DOHH2 (cell line): ENCODE measurements at regions not wholly inside any gene's neighbourhood (a gene's known extent, or its start where the extent isn't known, plus 50 kb on each side); places are given as distances from the start of the nearest gene placed in this dataset.

ENCODE experiments used
- H3F3A ChIP-seq: fragments of 200-600 bp; sonication (generic), shearing (Covaris generic); 2 replicates; pipeline ENCODE4 v1.6.0; 2016; ENCODE audit warnings: antibody characterized with exemption, mild to moderate bottlenecking; ENCODE audit not compliant: control insufficient read depth, insufficient read depth
- H3K27ac ChIP-seq: fragments of 200-600 bp; sonication (generic); 2 replicates; pipeline ENCODE4 v1.5.1; 2014; ENCODE audit warnings: low read depth, mild to moderate bottlenecking, low read length, moderate library complexity
- H3K27me3 ChIP-seq: fragments of 200-600 bp; sonication (generic); 2 replicates; pipeline ENCODE4 v1.6.1; 2014; ENCODE audit warnings: mild to moderate bottlenecking, low read length, mixed read lengths; ENCODE audit not compliant: control insufficient read depth
- H3K36me3 ChIP-seq: fragments of 200-600 bp; sonication (generic); 2 replicates; pipeline ENCODE4 v1.6.1; 2014; ENCODE audit warnings: mild to moderate bottlenecking, low read length, moderate library complexity, mixed read lengths; ENCODE audit not compliant: control insufficient read depth
- H3K4me1 ChIP-seq: fragments of 200-600 bp; sonication (generic); 2 replicates; pipeline ENCODE4 v1.6.1; 2014; ENCODE audit warnings: mild to moderate bottlenecking, low read length, mixed read lengths; ENCODE audit not compliant: control insufficient read depth
- H3K4me2 ChIP-seq: fragments of 200-600 bp; sonication (generic); 2 replicates; pipeline ENCODE4 v1.6.0; 2014; ENCODE audit warnings: mild to moderate bottlenecking, low read length, moderate library complexity
- H3K4me3 ChIP-seq: fragments of 200-600 bp; sonication (generic); 2 replicates; pipeline ENCODE4 v1.5.1; 2014; ENCODE audit warnings: mild to moderate bottlenecking, low read length, mixed read lengths
- H3K79me2 ChIP-seq: fragments of 200-600 bp; sonication (generic); 2 replicates; pipeline ENCODE4 v1.6.1; 2014; ENCODE audit warnings: mild to moderate bottlenecking, low read length, mixed read lengths; ENCODE audit not compliant: control insufficient read depth
- H3K9me2 ChIP-seq: fragments of 200-600 bp; sonication (generic); replicated peaks from 2 replicates; pipeline ENCODE4 v1.6.1; 2014; ENCODE audit warnings: mild to moderate bottlenecking, low read length, mixed read lengths; ENCODE audit not compliant: control insufficient read depth
- H3K9me3 ChIP-seq: fragments of 200-600 bp; sonication (generic); 2 replicates; pipeline ENCODE4 v1.6.1; 2014; ENCODE audit warnings: antibody characterized with exemption, low read length, mixed read lengths; ENCODE audit not compliant: control insufficient read depth, insufficient read depth
- H4K20me1 ChIP-seq: fragments of 200-600 bp; sonication (generic); 2 replicates; pipeline ENCODE4 v1.6.0; 2014; ENCODE audit warnings: low read depth, mild to moderate bottlenecking, antibody characterized with exemption, low read length, moderate library complexity; ENCODE audit not compliant: control insufficient read depth, insufficient read depth
- CTCF ChIP-seq: fragments of 200-600 bp; sonication (generic); IDR thresholded peaks from one replicate; pipeline ENCODE4 v1.5.1; 2014; ENCODE audit warnings: antibody characterized with exemption, mild to moderate bottlenecking, low read depth, low read length; ENCODE audit not compliant: poor library complexity, severe bottlenecking
- EZH2phosphoT487 ChIP-seq: fragments of 200-600 bp; sonication (generic); IDR thresholded peaks from 2 replicates; pipeline ENCODE4 v1.6.1; 2017; ENCODE audit warnings: borderline replicate concordance, mild to moderate bottlenecking, antibody characterized with exemption, low read length, moderate library complexity, mixed read lengths

- Histone ChIP-seq H3K79me2 (no peaks in the 10 kb centered on the region), H3K9me2 (no peaks in the 10 kb centered on the region), H4K20me1 (no peaks in the 10 kb centered on the region), H3K4me1 (no peaks in the 10 kb centered on the region), H3K27me3 (no peaks in the 10 kb centered on the region), H3K36me3 (no peaks in the 10 kb centered on the region), H3K27ac (no peak overlapping the region), H3K4me3 (no peak overlapping the region), H3K4me2 (no peak overlapping the region), H3K9me3 (peaks cover 48% of the 10 kb centered on the region; the same call in 1 of the 2 replicates), H3F3A (no peaks in the 10 kb centered on the region)
- TF ChIP-seq EZH2phosphoT487, result no peak
- no peak for TF ChIP-seq CTCF
Measured at GRCh38 chr12:34349673-34349961, 327.3 kb downstream of the ALG10 start.

GRCh38 chr12:34350092-34351041, 328.1 kb downstream of the ALG10 start:
- Histone ChIP-seq H3F3A (no peaks in the 10 kb centered on the region), H3K27me3 (no peaks in the 10 kb centered on the region), H3K4me3 (no peak overlapping the region), H3K27ac (no peak overlapping the region), H4K20me1 (no peaks in the 10 kb centered on the region), H3K9me2 (no peaks in the 10 kb centered on the region), H3K4me2 (no peak overlapping the region), H3K79me2 (no peaks in the 10 kb centered on the region), H3K9me3 (peaks cover 48% of the 10 kb centered on the region; the same call in 1 of the 2 replicates), H3K4me1 (no peaks in the 10 kb centered on the region), H3K36me3 (no peaks in the 10 kb centered on the region)
- TF ChIP-seq EZH2phosphoT487 (no peak), CTCF (no peak)

- no peaks in the 10 kb centered on the region for H3F3A ChIP-seq
- no peaks in the 10 kb centered on the region for H3K9me2 ChIP-seq
- H4K20me1 ChIP-seq, result no peaks in the 10 kb centered on the region
- H3K4me3 ChIP-seq, result no peak overlapping the region
- H3K4me1 ChIP-seq, result no peaks in the 10 kb centered on the region
- TF ChIP-seq EZH2phosphoT487 (no peak), CTCF (no peak)
- H3K9me3 ChIP-seq, result peaks cover 48% of the 10 kb centered on the region; the same call in 1 of the 2 replicates
- H3K4me2 ChIP-seq, result no peak overlapping the region
- no peaks in the 10 kb centered on the region for H3K27me3 ChIP-seq
- H3K27ac ChIP-seq, result no peak overlapping the region
- H3K79me2 ChIP-seq, result no peaks in the 10 kb centered on the region
- H3K36me3 ChIP-seq, result no peaks in the 10 kb centered on the region
Measured at GRCh38 chr12:34352098-34352497, 329.8 kb downstream of the ALG10 start.
